SU-DHL-6 (cell line): ENCODE measurements at regions not wholly inside any gene's neighbourhood (a gene's known extent, or its start where the extent isn't known, plus 50 kb on each side); places are given as distances from the start of the nearest gene placed in this dataset.

Source experiments
- CTCF ChIP-seq: fragments of 200-600 bp; sonication (generic); IDR thresholded peaks from one replicate; pipeline ENCODE4 v1.5.1; 2017; ENCODE audit warnings: antibody characterized with exemption, mild to moderate bottlenecking, low read length, moderate library complexity; ENCODE audit not compliant: insufficient read depth, poor library complexity, severe bottlenecking
- EZH2phosphoT487 ChIP-seq: fragments of 200-600 bp; sonication (generic), shearing (Covaris generic); conservative IDR thresholded peaks from 2 replicates; pipeline ENCODE4 v1.6.1; 2018; ENCODE audit warnings: mild to moderate bottlenecking, antibody characterized with exemption, low read length, moderate library complexity, mixed read lengths

- TF ChIP-seq CTCF (no peak), EZH2phosphoT487 (no peak)
Observed at GRCh38 chrX:55924574-55924973, 207.0 kb downstream of the RRAGB start.
